OCI-LY1 (cell line): ENCODE measurements at regions not wholly inside any gene's neighbourhood (a gene's known extent, or its start where the extent isn't known, plus 50 kb on each side); places are given as distances from the start of the nearest gene placed in this dataset.

Source experiments
- H2AFZ ChIP-seq: fragments of 200-600 bp; sonication (generic), shearing (Covaris generic); 2 replicates; pipeline ENCODE4 v1.6.0; 2014; ENCODE audit warnings: antibody characterized with exemption, mild to moderate bottlenecking, low read length
- H3F3A ChIP-seq: fragments of 200-600 bp; sonication (generic), shearing (Covaris generic); 2 replicates; pipeline ENCODE4 v1.6.0; 2014; ENCODE audit warnings: mild to moderate bottlenecking, antibody characterized with exemption, low read length, moderate library complexity; ENCODE audit not compliant: insufficient read depth
- H3K27ac ChIP-seq: fragments of 200-600 bp; sonication (generic); 2 replicates; pipeline ENCODE4 v1.5.1; 2014; ENCODE audit warnings: low read length, mixed run types, mild to moderate bottlenecking, low read depth; ENCODE audit not compliant: poor library complexity, severe bottlenecking
- H3K27me3 ChIP-seq: fragments of 200-600 bp; sonication (generic); 2 replicates; pipeline ENCODE4 v1.6.0; 2014; ENCODE audit warnings: antibody characterized with exemption, mild to moderate bottlenecking, low read length, moderate library complexity; ENCODE audit not compliant: insufficient read depth
- H3K36me3 ChIP-seq: fragments of 200-600 bp; sonication (generic); 2 replicates; pipeline ENCODE4 v1.6.1; 2014; ENCODE audit warnings: mild to moderate bottlenecking, antibody characterized with exemption, low read length, moderate library complexity, mixed read lengths; ENCODE audit not compliant: insufficient read depth
- H3K4me1 ChIP-seq: fragments of 200-600 bp; sonication (generic); 2 replicates; pipeline ENCODE4 v1.5.1; 2014; ENCODE audit warnings: mild to moderate bottlenecking, low read length, moderate library complexity; ENCODE audit not compliant: insufficient read depth, severe bottlenecking
- H3K4me2 ChIP-seq: fragments of 200-600 bp; sonication (generic), shearing (Covaris generic); 2 replicates; pipeline ENCODE4 v1.6.1; 2014; ENCODE audit warnings: low read length
- H3K4me3 ChIP-seq: fragments of 200-600 bp; sonication (generic); 2 replicates; pipeline ENCODE4 v1.5.1; 2014; ENCODE audit warnings: low read length, low read depth, mild to moderate bottlenecking, mixed read lengths; ENCODE audit not compliant: poor library complexity, severe bottlenecking
- H3K79me2 ChIP-seq: fragments of 200-600 bp; shearing (Covaris generic); 2 replicates; pipeline ENCODE4 v1.6.1; 2016; ENCODE audit warnings: mixed run types, low read length, mixed read lengths; ENCODE audit not compliant: insufficient read depth
- H3K9ac ChIP-seq: fragments of 200-600 bp; sonication (generic), shearing (Covaris generic); 2 replicates; pipeline ENCODE4 v1.6.1; 2014; ENCODE audit warnings: mild to moderate bottlenecking, low read length, mixed read lengths
- H3K9me2 ChIP-seq: fragments of 200-600 bp; sonication (generic), shearing (Covaris generic); 2 replicates; pipeline ENCODE4 v1.6.1; 2014; ENCODE audit warnings: low read depth, mild to moderate bottlenecking, low read length, mixed read lengths
- H3K9me3 ChIP-seq: fragments of 200-600 bp; shearing (Covaris generic); 2 replicates; pipeline ENCODE4 v1.6.1; 2014; ENCODE audit warnings: low read length, mixed read lengths
- H4K20me1 ChIP-seq: fragments of 200-600 bp; sonication (generic), shearing (Covaris generic); 2 replicates; pipeline ENCODE4 v1.6.0; 2016; ENCODE audit warnings: mild to moderate bottlenecking, low read length; ENCODE audit not compliant: insufficient read depth
- CTCF ChIP-seq: fragments of 200-600 bp; sonication (generic), shearing (Covaris generic); IDR thresholded peaks from 2 replicates; pipeline ENCODE4 v1.5.1; 2017; ENCODE audit warnings: mild to moderate bottlenecking, antibody characterized with exemption, low read length, moderate library complexity, mixed read lengths
- EZH2 ChIP-seq: fragments of 200-600 bp; sonication (generic), shearing (Covaris generic); IDR thresholded peaks from 2 replicates; pipeline ENCODE4 v1.8.0; 2017; ENCODE audit warnings: borderline replicate concordance, mixed run types, mild to moderate bottlenecking, antibody characterized with exemption, low read length, moderate library complexity, mixed read lengths

GRCh38 chr13:26822146-26822545 lies 61.6 kb upstream of the GPR12 start:
- H2AFZ ChIP-seq: no peak overlapping the region
- H3K27me3 ChIP-seq: no peaks in the 10 kb centered on the region; the same call in 1 of the 2 replicates
- no peaks in the 10 kb centered on the region for H4K20me1 ChIP-seq
- H3K4me1 ChIP-seq: no peaks in the 10 kb centered on the region
- no peak overlapping the region for H3K27ac ChIP-seq
- H3F3A ChIP-seq: no peaks in the 10 kb centered on the region
- no peak overlapping the region for H3K4me3 ChIP-seq
- no peak overlapping the region for H3K4me2 ChIP-seq
- H3K9me3 ChIP-seq: no peaks in the 10 kb centered on the region
- H3K79me2 ChIP-seq: no peaks in the 10 kb centered on the region
- TF ChIP-seq CTCF: no peak
- TF ChIP-seq EZH2: no peak
- no peak overlapping the region for H3K9ac ChIP-seq
- no peaks in the 10 kb centered on the region for H3K9me2 ChIP-seq
- no peaks in the 10 kb centered on the region for H3K36me3 ChIP-seq

- H2AFZ ChIP-seq: no peak overlapping the region
- H3K27ac ChIP-seq: no peak overlapping the region
- H3K36me3 ChIP-seq: no peaks in the 10 kb centered on the region
- H3F3A ChIP-seq: no peaks in the 10 kb centered on the region
- no peaks in the 10 kb centered on the region for H3K79me2 ChIP-seq
- TF ChIP-seq EZH2 (no peak), CTCF (no peak)
- H3K9ac ChIP-seq: no peak overlapping the region
- no peaks in the 10 kb centered on the region for H3K9me3 ChIP-seq
- H3K4me2 ChIP-seq: no peak overlapping the region
- H4K20me1 ChIP-seq: no peaks in the 10 kb centered on the region
- H3K27me3 ChIP-seq: no peaks in the 10 kb centered on the region; the same call in 1 of the 2 replicates
- no peaks in the 10 kb centered on the region for H3K9me2 ChIP-seq
- H3K4me3 ChIP-seq: no peak overlapping the region
- no peaks in the 10 kb centered on the region for H3K4me1 ChIP-seq
Measured at GRCh38 chr13:26821672-26822071, 61.1 kb upstream of the GPR12 start.

- H3F3A ChIP-seq: no peaks in the 10 kb centered on the region
- no peak overlapping the region for H3K27ac ChIP-seq
- H2AFZ ChIP-seq: no peak overlapping the region
- no peaks in the 10 kb centered on the region for H3K4me1 ChIP-seq
- H3K4me2 ChIP-seq: no peak overlapping the region
- no peak overlapping the region for H3K9ac ChIP-seq
- no peaks in the 10 kb centered on the region for H3K9me2 ChIP-seq
- H4K20me1 ChIP-seq: no peaks in the 10 kb centered on the region
- H3K79me2 ChIP-seq: no peaks in the 10 kb centered on the region
- TF ChIP-seq CTCF (no peak), EZH2 (no peak)
- no peaks in the 10 kb centered on the region; the same call in 1 of the 2 replicates for H3K27me3 ChIP-seq
- no peaks in the 10 kb centered on the region for H3K9me3 ChIP-seq
- no peaks in the 10 kb centered on the region for H3K36me3 ChIP-seq
- no peak overlapping the region for H3K4me3 ChIP-seq
Measured at GRCh38 chr13:26820871-26821270, 60.3 kb upstream of the GPR12 start.
